Germinal center (tissue), 1 donor: ENCODE measurements at regions not wholly inside any gene's neighbourhood (a gene's known extent, or its start where the extent isn't known, plus 50 kb on each side); places are given as distances from the start of the nearest gene placed in this dataset.

Experiments
- DNase-seq: peaks from one replicate; pipeline ENCODE4 v3.0.0; 2012; ENCODE audit warnings: mixed read lengths, low spot score

DNA sequence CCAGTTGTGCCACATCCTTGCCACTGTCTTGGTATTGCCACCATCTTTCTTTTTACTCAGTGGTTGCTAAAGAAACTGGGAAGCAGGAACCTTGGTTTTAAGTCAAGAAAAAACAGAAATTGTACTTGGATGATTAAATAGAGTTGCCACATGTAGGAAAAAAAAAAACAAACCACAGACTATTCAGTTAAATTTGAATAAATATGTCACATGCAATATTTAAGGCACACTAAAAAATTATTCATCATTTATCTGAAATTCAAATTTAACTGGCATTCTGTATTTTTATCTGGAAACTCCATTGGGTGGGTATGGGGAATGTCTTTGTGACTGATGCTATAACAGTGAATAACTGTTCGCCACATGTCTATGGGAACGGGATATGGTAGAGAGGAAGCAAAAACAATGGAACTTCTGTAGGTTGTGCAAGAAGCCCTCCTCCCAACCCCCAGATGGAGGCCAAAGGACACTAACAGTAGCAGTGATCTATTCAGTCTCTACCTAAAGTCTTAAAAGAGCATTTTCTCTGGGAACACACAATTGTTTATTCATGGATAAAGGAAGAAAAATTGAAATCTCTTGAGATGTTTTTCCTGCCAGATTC lies 57.0 kb upstream of the PLAC8 start:
- no peak for DNase-seq

DNA sequence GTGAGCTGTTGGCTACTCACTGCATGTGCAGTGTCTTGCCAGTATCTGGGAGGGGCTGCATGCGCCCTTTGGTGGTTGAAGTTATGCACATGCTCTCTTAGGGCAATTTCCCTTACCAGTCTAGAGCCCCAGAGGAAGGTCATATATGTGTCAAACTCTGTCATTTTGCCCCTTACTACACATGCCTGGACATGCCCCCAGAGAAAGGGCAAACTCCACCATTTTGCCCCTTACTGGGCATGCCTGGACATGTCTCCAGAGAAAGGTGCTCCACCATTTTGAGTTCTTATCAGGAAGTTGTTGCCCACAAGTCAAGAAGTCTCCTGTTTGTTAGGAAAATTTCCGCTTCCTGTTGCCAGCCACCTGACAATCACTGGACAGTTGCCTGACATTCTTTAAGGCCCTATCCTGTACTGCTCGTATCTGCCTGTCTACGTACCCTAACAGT lies 56.4 kb upstream of the PLAC8 start:
- no peak for DNase-seq
